Stimulated activated CD4-positive, alpha-beta T cell treated with anti-CD3 and anti-CD28 coated beads, Interleukin-4, amount 100 ng/mL, for 1 hour (primary cell): ENCODE measurements at regions not wholly inside any gene's neighbourhood (a gene's known extent, or its start where the extent isn't known, plus 50 kb on each side); places are given as distances from the start of the nearest gene placed in this dataset.
"Not testable (repeated sequence)": the region's sequence is repeated elsewhere in the genome, so short reads cannot be mapped to it uniquely, and the experiment has no call there.

Source experiments
- DNase-seq: peaks from one replicate; pipeline ENCODE4 v3.0.0-alpha.2; 2020

DNA sequence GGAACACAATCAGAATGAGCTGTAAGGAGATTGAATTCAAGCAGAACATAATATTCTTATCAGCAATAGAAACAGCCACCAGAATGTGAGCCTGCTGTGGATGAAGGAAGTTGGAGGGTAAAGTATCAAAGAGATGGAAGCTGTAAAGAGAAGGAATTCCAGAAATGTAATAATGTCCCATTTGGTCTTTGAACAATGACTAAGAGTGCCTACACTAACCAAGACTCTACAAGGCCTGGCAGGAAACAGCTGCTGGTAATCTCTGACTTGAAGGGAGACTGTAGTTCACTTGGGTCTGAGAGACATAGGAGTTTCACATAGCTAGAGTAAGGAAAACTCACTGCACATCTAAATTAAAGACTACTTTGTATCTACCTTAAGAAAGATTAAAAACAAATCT, 1176.0 kb upstream of the ALCAM start:
- DNase-seq, result no peak

DNA sequence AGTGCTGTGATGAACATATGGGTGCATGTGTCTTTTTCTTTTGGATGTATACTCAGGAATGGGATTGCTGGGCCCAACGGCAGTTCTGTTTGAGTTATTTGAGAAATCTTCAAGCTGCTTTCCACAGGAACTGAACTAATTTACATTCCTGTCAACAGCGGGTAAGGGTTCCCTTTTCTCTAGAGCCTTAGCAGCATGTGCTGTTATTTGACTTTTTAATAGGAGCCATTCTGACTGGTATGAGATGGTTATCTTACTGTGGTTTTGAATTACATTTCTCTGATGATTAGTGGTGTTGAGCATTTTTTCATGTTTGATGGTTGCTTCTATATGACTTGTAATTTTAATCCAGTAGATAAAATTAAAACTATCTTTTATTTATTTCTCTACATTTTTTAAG, 1168.6 kb upstream of the ALCAM start:
- DNase-seq, result no peak

DNA sequence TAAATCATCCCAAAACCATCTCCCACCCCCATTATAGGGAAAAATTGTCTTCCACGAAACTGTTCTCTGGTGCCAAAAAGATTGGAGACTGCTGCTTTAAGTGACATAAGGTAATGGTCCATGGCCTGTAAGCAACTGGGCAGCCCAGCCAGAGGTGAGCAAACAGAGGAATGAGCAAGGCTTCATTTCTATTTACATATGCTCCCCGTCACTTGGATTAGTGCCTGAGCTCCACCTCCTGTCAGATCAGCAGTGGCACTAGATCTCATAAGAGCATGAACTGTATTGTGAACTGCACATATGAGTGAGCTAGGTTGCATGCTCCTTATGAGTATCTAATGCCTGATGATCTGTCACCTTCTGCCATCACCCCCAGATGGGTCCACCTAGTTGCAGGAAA, 1159.8 kb upstream of the ALCAM start:
- no peak for DNase-seq

DNA sequence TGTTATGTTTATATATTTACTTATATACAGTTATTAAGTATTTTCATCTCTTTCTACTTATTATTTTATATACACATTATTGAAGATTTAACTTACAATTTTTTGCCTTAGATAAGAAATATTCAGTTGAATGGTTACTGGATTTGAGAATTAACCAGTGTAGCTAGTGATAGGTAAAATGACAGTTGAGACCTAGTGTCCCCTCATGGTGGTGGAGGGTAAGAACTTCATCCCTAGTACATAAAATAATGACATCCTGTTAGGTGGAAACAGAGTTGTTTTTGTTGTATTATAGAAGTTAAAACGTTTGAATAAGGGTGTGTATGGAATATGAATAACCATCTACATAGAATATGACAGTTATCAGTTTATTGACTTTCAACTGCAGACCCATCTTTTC, 1152.4 kb upstream of the ALCAM start:
- DNase-seq, result no peak

DNA sequence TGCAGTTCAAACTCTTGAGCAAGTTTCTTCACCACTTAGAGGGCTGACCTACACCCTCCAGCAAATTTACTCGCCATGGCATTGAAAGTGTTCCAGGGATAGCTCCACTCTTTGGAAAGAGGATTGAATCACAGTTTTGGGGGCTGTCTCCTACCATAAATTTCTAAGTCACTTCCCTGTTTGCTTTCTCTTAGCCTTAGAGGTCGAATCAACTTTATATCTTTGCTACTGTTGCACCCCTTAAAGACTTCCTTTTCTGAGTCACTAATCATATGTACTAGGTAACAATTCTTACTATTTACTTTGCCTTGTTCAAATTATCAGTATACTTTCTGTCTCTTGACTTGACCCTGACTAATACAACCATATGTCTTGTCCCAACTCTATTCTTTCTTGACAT, 1151.8 kb upstream of the ALCAM start:
- no peak for DNase-seq

DNA sequence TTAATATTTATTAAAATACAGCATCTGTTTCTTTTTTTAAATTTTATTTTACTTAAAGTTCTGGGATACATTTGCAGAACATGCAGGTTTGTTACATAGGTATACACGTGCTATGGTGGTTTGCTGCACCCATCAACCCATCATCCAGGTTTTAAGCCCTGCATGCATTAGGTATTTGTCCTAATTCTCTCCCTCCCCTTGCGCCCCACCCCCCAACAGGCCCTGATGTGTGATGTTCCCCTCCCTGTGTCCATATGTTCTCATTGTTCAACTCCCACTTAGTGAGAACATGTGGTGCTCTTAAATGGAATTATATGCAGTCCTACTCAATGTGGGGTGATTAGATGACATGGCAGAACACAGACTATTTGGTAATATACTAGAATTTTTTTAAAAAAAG, 1147.7 kb upstream of the ALCAM start:
- DNase-seq, result not testable (repeated sequence)

DNA sequence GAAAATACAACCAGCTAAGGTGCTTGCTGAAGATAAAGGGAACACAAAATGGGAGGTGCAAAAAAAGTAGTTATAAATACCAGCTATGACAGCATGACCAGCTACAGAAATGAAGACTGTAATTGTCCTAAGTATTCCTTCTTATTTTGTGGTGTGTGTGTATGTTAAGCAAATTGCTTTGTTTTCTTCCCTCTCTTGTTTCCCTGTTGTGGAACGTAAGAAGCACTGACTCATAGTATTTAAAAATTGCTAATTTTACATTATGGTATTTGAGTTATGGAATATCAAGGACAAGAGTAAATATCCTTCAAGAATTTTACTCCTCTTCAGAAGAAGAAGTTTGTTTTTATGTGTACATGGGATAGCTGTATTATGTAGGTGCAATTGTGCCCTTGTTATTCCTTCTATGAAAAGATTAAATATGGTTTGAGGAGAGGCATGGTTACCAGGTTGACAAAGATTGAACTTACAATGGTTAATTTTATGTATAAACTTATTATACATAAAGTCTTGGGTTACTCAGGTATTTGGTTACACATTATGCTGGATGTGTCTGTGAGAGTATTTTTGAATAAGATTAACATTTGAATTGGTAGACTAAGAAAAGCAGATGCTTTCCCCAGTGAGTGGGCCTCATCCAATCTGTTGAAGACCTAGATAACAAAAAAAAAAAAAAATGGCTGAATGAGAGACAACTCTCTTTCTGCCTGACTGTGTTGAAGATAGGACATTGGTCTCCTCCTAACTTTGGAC, 1132.1 kb upstream of the ALCAM start:
- no peak for DNase-seq

DNA sequence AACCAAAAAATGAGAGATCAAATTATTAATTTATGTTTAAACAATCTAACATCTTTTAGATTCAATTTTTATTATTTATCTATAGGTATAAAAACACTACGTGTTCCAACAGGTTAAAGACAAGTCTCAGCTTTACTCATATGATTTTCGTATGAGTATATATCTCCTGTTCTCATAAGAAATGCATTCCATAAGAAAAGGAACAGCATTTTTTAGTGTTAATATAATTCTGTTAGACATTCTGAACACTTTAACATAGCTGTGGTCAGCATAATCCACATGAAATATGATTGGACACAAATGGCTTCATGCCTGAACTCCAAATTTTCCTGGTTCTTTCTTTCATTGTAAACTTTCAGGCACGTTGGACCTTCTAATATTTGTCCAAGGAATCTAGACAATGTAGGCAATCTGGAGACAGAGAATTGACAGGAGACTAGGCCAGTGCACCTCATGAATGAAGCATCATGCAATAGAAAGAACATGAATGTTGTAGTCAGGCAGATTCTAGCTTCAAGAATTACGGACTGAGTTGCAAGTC, 1122.0 kb upstream of the ALCAM start:
- no peak for DNase-seq

DNA sequence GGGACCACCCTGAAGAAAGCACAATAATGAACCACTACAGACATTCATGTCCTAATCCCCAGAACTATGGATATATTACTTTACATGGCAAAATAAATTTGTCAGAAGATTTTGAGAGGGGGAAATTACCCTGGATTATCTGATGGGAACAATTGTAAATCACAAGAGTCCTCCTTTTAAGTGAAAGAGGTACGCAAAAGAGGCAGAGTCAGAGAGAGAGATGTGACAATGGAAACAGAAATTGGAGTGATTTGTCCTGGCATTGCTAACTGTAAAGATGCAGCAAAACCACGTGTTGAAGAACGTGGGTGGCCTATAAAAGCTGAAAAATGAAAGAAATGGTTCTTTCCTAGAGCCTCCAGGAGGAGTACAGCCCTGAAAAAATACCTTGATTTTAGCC, 1121.4 kb upstream of the ALCAM start:
- DNase-seq, result no peak

DNA sequence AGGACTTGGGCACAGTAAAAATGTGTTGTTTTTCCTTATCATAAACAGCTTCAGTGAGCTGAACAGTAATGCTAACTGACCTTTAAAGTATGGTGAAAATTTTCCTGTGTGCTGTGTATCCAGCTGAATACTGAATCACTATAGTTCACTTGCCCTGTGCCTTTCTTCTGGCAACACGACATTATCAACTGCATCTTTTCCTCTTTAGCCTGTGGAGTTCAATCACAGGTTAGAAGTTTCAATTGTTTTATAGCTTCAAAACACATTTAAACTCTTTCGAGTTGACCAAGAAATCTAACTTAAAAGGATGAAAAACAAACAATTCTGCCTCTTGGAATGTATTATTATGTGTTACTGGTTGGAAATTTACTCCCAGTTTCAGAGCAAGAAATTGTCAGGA, 1120.7 kb upstream of the ALCAM start:
- DNase-seq, result no peak

DNA sequence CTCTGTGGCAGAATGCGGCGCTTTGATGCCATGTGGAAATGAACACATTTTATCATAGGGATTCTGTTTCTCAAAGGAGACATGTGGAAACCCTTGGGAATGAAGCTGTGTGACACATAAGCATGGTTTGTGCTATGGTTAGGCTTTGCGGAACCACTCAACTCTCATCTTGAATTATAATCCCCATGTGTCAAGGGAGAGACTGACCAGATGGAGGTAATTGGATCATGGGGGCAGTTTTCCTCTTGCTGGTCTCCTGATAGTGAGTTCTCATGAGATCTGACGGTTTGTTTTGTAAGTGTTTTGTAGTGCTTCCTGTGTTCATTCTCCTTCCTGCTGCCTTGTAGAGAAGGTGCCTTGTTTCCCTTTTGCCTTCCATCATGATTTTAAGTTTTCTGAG, 1109.2 kb upstream of the ALCAM start:
- no peak for DNase-seq

DNA sequence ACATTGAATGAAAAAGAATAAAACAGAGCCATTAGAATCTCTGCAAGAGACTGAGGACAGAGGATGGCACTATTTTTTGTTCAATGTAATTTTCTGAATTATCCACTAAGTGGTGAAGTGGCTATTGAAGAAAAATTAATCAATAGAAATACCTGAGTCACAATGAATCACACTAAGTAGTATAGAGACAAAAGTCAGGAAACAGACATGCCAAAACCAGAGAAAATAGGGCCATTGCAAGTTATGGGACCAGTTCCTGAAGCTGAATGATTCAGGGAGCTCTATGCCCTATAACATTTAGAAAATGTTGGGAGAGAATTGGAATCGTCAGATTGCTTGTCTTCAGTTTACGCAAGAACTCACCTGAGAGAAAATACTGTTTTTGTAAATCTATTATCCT, 1103.2 kb upstream of the ALCAM start:
- no peak for DNase-seq

DNA sequence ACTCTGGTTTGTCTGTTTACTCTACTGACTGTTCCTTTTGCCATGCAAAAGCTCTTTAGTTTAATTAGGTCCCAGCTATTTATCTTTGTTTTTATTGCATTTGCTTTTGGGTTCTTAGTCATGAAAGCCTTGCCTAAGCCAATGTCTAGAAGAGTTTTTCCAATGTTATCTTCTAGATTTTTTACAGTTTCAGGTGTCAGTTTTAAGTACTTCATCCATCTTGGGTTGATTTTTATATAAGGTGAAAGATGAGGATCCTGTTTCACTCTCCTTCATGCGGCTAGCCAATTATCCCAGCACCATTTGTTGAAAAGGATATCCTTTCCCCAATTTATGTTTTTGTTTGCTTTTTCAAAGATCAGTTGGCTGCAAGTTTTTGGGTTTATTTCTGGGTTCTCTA, 1100.5 kb upstream of the ALCAM start:
- not testable (repeated sequence) for DNase-seq

DNA sequence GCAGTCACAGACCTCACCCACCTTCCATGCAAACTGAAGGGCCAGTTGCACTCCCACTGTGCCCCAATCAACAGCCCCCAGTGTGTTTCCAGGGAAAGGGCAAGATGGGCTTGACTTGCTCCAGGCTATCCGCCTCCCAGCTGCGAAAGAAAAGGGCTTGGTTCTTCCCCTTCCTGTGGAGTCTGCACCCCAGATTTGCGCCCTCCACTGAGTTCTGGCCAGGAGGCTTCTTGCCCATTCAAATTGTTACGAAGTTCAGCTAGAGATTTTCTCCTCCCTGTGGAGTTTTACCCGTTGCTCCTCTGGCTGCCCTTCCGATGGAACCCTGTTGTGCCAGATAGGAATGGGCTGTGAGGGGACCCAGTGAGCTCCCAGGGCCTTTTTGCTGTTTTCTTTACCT, 1096.9 kb upstream of the ALCAM start:
- no peak for DNase-seq

DNA sequence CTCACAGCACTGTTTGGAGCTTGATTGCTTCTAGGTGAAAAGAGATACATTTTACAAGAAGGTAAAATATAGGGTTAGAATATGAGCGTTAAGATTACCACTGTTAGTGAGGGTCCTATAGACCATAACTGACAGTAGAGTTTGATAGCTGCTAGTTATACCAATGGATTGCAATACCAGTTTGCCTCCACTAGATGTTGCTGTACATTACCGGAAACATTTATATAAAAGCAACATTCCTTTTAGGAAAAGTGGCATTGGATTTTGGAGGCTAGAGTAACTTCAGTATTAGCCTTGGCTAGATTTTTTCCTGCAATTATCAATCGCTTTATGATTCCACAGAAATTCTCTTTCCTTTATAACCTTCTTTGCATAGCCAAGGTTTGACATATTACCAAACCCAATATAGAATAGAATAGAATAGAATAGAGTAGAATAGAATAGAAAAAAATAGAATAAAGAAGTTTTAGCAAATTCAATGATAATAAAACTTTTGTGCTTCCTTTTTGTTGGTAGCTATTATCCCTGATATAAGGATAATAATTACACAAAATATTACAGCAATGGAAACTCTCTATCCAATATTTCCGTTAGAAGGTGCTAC, 1093.6 kb upstream of the ALCAM start:
- DNase-seq, result no peak

DNA sequence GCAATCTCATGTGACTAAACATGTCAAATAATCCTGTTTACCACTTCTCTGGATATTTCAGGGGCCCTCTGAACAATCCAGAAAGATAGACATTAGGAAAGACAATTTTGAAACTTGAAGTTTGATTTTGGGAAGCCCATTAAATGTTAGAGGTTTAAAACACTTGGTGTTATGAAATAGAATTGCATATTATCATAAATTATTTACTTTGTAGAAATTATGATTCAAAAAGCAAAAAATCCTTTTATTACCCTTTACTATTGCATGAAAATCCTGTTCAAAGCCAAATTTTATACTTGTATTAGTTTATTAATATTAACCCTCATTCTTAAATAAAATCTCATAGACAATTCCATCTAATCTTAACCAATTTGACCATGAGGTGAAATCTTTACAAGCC, 1091.5 kb upstream of the ALCAM start:
- no peak for DNase-seq

DNA sequence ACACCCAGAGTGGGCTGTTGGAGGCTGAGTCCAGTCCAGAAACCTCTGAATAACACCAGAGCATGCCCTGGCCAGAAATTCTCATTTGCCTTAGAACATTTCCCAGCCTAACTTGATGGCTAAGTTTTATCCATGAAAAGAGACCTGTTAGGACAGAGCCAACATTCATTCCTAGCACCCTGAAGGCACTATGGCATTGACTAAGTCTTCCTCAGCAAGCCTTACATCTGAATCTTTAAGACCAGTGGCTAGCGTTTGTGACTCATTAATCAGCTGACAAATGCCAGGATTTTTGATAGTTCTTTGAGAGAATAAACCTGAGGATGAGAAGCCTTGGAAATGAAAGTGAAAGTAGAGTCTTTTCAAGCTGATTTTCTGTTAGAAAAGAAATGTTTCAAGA, 1087.1 kb upstream of the ALCAM start:
- DNase-seq, result no peak

DNA sequence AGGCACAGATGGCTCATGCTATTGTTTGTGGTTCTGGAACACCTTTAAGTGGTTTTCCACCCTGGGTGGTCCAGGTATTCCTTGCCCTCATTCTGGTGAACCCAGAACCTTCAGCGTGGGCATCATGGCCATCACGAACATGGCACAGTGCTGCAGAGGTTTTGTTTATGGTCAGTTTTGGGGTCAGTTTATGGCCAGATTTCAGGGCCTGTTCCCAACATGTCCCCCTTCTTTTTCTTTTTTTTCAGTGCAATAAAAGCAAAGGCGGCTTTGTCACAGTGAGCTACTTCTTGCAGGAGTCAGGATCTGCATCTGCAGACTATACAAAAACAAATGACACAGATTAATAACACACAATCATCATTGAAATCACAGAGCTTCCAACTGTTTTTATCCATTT, 1085.0 kb upstream of the ALCAM start:
- DNase-seq, result no peak

DNA sequence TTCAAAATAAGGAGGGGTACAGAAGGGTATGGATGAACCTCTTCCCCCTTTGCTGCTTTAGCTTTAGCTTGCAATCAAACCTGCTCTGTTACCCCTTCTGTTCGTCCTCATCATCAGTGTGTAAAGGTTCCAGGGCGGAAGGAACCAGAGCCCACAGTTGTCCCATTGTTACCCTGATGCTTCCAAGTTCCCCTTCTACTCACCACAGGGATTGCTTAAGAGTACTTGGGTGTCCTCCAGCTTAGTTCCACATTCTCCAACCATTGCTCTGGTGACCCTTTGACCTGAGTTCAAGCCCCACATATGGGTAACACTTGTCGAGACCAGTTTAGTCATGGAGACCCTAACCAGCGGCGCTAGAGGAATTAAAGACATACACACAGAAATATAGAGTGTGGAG, 1080.1 kb upstream of the ALCAM start:
- no peak for DNase-seq

DNA sequence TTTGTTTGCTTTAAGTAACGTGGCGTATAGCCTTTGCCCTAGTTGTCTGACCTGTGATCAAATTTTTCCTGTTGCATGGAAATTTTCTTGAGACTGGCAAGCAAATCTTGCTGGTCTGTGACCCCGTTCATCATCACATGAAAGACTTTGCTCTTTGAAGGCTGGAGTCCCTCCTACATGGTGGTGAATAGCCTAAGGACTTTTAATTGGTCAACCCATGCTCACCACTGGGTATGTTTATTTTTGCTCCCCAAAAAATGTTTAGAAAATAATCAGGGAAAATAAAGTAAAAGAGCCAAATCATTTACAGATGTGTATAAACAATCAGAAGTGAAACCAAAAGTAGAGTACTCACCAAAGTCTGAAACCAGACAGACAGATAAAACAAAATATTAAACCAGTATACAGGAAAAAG, 1075.3 kb upstream of the ALCAM start:
- DNase-seq, result no peak

DNA sequence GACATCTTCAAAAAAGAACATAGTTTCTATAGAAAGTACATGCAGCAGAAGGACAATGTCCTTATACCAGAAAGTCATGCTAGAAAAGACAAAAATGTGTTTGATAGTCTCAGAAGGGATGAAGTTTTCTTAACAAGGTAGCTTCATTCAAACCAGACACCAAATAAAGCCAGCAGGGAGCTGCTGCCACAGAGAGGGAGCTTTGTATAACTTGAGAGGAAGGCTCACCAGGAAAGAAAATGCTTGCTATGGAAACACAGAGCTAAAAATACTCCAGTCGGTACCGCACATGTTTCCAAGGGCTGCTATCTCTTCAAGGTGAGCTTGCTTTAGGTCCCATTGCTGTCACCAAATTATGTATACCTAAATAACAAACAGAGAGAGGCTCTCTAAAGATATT, 1074.8 kb upstream of the ALCAM start:
- DNase-seq, result no peak

DNA sequence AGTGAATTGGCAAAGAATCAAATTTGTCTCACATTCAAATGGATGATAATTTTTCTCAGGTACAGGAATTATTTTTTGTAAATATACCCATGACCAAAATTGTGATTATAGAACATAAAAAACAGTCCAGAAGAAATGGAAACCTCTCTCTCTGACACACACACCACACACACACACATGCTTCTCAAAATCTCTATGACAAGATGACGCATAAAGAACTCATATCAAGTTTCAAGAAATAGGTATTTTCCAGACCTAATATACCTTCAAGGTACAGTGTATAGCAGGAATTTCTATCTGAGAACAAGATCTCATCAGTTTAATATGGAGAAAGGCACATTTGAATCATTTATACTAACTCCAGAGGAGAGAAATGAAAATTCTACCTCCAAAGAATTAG, 1069.1 kb upstream of the ALCAM start:
- no peak for DNase-seq

DNA sequence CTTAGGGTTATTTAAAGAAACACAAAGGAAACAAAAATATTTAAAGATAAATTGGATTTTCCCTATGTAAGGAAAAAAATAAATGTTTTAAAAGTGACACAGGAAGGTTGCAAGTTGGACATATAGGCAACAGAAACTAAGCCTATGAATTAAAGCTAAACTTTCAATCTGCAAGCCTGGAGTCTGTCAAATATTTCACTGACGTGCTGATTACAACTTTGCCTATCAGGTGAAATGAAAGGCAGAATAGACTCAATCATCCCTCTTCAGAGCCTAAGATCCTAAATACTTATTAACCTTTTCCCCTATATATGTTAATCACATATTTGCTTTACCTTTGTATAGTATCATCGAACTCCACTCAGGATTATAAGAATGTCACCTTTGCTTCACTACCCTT, 1068.0 kb upstream of the ALCAM start:
- DNase-seq, result no peak

DNA sequence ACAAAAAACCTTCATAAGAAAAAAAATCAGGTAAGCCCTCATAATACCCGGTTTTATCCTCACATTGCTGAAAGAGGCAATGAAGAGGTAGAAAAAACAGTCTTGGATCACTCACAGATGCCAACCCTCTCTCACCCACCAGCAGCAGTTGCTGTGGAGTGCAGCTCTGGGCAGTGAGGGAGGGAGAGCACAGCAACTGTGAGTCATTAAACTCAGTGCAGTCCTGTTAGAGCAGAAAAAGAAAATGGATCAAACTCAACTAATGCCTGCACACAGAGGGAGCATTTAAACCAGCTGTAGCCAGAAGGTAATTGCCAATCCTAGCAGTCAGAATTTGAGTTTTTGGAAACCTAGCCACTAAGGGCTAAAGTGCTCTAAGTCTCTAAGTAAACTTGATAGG, 1050.6 kb upstream of the ALCAM start:
- no peak for DNase-seq

DNA sequence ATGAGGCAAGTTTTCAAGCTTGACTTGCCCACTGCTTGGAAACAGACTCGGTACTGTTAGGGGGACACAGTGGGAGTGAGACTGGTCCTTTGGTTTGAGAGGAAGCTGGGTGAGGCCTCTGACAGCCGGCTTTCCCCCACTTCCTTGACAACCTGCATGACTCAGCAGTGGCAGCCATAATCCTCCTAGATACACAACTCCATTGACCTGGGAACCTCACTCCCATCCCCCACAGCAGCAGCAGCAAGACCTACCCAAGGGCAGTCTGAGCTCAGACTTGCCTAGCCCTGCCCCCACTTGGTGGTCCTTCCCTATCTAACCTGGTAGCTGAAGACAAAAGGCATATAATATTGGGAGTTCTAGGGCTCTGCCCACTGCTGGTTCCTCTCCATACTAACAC, 1043.5 kb upstream of the ALCAM start:
- no peak for DNase-seq
